Myocyte (in vitro differentiated cells): ENCODE measurements at regions not wholly inside any gene's neighbourhood (a gene's known extent, or its start where the extent isn't known, plus 50 kb on each side); places are given as distances from the start of the nearest gene placed in this dataset.

Source experiments
- DNase-seq: peaks from one replicate; pipeline ENCODE4 v3.0.0-alpha.2; 2012; ENCODE audit warnings: low read depth

GRCh38 chr2:119049968-119050704 is 108.1 kb downstream of the MARCO start:
- DNase-seq, result peak; percentile 18
